ENCODE measurements at regions not wholly inside any gene's neighbourhood (a gene's known extent, or its start where the extent isn't known, plus 50 kb on each side); places are given as distances from the start of the nearest gene placed in this dataset.

DNA sequence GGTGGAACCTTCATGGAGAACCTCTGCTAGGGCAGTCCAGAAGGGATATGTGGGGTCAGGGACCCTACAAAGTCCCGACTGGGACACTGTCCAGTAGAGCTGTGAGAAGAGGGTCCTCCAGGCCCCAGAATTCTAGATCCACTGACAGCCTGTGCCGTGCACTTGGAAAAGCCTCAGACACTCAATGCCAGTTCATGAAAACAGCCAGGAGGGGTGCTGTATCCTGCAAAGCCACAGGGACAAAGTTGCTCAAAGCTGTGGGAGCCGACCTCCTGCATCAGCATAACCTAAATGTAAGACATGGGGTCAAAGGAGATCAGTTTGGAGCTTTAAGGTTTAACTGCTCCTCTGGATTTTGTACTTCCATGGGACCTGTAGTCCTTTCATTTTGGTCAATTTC is 448.8 kb upstream of the CADM2 start:
- no peak overlapping the region for H3K4me2 ChIP-seq (ENCODE audit: low read depth, low read length, poor library complexity, severe bottlenecking)
- H3K36me3 ChIP-seq (ENCODE audit: insufficient read depth, low read length), result no peaks in the 10 kb centered on the region
- no peaks in the 10 kb centered on the region for H3K27me3 ChIP-seq (ENCODE audit: insufficient read depth, low read length, poor library complexity, severe bottlenecking)

DNA sequence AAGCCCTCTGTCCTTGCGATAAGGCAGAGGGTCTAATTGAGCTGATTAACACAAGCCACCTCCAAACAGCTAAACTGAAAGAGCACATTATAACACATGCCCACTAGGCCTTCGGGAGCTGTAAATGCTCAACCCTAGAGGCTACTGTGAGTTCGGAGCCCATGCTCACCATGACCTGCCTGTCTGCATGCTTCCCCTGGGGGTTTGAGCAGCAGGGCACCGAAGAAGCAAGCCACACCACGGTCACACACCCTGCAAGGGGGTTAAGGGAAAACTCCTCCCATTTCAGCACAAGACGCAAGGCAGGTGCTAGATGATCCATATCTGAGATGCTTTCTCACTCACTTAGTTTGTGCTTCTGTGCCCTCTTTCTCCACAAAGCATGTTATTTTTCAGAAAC is 435.9 kb upstream of the CADM2 start:
- Histone ChIP-seq H3K4me2 (ENCODE audit: low read depth, low read length, poor library complexity, severe bottlenecking) (no peak overlapping the region), H2AFZ (ENCODE audit: low read length) (no peak overlapping the region), H3F3A (ENCODE audit: low read depth) (no peaks in the 10 kb centered on the region), H3K4me1 (ENCODE audit: insufficient read depth, low read length, poor library complexity, severe bottlenecking) (no peaks in the 10 kb centered on the region), H4K20me1 (ENCODE audit: insufficient read depth, low read length, poor library complexity, severe bottlenecking) (no peaks in the 10 kb centered on the region), H3K9me2 (replicated peaks; ENCODE audit: low read depth, low read length) (no peaks in the 10 kb centered on the region), H3K27me3 (ENCODE audit: insufficient read depth, low read length, poor library complexity, severe bottlenecking) (no peaks in the 10 kb centered on the region), H3K9me3 (ENCODE audit: insufficient read depth, low read depth, low read length) (no peaks in the 10 kb centered on the region; the same call in 1 of the 2 replicates), H3K4me3 (ENCODE audit: low read length, poor library complexity, severe bottlenecking) (no peak overlapping the region), H3K36me3 (ENCODE audit: insufficient read depth, low read length) (no peaks in the 10 kb centered on the region), H3K9ac (ENCODE audit: low read depth, low read length, poor library complexity, severe bottlenecking) (no peak overlapping the region), H3K79me2 (ENCODE audit: insufficient read depth, low read length) (no peaks in the 10 kb centered on the region)
- TF ChIP-seq EZH2phosphoT487 (IDR thresholded peaks at IDR 0.05; ENCODE audit: borderline replicate concordance), result no peak
- TF ChIP-seq, protein P1, sequence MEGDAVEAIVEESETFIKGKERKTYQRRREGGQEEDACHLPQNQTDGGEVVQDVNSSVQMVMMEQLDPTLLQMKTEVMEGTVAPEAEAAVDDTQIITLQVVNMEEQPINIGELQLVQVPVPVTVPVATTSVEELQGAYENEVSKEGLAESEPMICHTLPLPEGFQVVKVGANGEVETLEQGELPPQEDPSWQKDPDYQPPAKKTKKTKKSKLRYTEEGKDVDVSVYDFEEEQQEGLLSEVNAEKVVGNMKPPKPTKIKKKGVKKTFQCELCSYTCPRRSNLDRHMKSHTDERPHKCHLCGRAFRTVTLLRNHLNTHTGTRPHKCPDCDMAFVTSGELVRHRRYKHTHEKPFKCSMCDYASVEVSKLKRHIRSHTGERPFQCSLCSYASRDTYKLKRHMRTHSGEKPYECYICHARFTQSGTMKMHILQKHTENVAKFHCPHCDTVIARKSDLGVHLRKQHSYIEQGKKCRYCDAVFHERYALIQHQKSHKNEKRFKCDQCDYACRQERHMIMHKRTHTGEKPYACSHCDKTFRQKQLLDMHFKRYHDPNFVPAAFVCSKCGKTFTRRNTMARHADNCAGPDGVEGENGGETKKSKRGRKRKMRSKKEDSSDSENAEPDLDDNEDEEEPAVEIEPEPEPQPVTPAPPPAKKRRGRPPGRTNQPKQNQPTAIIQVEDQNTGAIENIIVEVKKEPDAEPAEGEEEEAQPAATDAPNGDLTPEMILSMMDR (conservative IDR thresholded peaks at IDR 0.05; ENCODE audit: low read length), result no peak

More for the DNA sequence above, 448.8 kb upstream of the CADM2 start:
- H3K4me1 ChIP-seq (ENCODE audit: insufficient read depth, low read length, poor library complexity, severe bottlenecking), result no peaks in the 10 kb centered on the region
- H3K9me2 ChIP-seq (replicated peaks; ENCODE audit: low read depth, low read length), result no peaks in the 10 kb centered on the region
- no peaks in the 10 kb centered on the region for H3F3A ChIP-seq (ENCODE audit: low read depth)
- no peaks in the 10 kb centered on the region for H3K9me3 ChIP-seq (ENCODE audit: insufficient read depth, low read depth, low read length)
- no peak overlapping the region for H3K9ac ChIP-seq (ENCODE audit: low read depth, low read length, poor library complexity, severe bottlenecking)
- H3K4me3 ChIP-seq (ENCODE audit: low read length, poor library complexity, severe bottlenecking), result no peak overlapping the region
- H4K20me1 ChIP-seq (ENCODE audit: insufficient read depth, low read length, poor library complexity, severe bottlenecking), result no peaks in the 10 kb centered on the region
- no peak overlapping the region for H2AFZ ChIP-seq (ENCODE audit: low read length)
- H3K79me2 ChIP-seq (ENCODE audit: insufficient read depth, low read length), result no peaks in the 10 kb centered on the region
- TF ChIP-seq EZH2phosphoT487 (IDR thresholded peaks at IDR 0.05; ENCODE audit: borderline replicate concordance), result no peak

DNA sequence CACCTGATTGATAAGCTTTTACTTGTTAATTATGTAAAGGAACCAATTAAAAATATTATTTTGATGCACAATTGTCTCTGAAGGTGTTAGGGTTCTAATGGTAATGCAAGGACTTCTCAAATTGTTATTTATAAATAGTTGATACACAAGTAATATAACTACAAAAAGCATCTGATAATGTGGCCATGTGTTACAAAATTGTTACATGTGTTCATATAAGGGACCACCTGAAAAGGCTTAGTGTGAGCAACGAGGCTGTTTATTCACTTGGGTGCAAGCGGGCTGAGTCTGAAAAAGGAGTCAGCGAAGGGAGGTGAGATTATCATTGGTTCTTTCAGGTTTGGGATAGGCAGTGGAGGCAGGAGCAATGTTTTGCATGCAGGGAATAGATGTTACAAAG is 421.9 kb upstream of the CADM2 start:
- no peaks in the 10 kb centered on the region for H3K4me1 ChIP-seq (ENCODE audit: insufficient read depth, low read length, poor library complexity, severe bottlenecking)
- H4K20me1 ChIP-seq (ENCODE audit: insufficient read depth, low read length, poor library complexity, severe bottlenecking), result no peaks in the 10 kb centered on the region
- no peaks in the 10 kb centered on the region for H3K9me3 ChIP-seq (ENCODE audit: insufficient read depth, low read depth, low read length)
- H3K4me2 ChIP-seq (ENCODE audit: low read depth, low read length, poor library complexity, severe bottlenecking), result no peak overlapping the region
- no peaks in the 10 kb centered on the region for H3K79me2 ChIP-seq (ENCODE audit: insufficient read depth, low read length)
- no peaks in the 10 kb centered on the region for H3K36me3 ChIP-seq (ENCODE audit: insufficient read depth, low read length)
- H3K9ac ChIP-seq (ENCODE audit: low read depth, low read length, poor library complexity, severe bottlenecking), result no peak overlapping the region
- no peaks in the 10 kb centered on the region for H3K27me3 ChIP-seq (ENCODE audit: insufficient read depth, low read length, poor library complexity, severe bottlenecking)
- H3K4me3 ChIP-seq (ENCODE audit: low read length, poor library complexity, severe bottlenecking), result no peak overlapping the region
- no peak overlapping the region for H2AFZ ChIP-seq (ENCODE audit: low read length)
- no peaks in the 10 kb centered on the region for H3K9me2 ChIP-seq (replicated peaks; ENCODE audit: low read depth, low read length)
- TF ChIP-seq, protein P1 (conservative IDR thresholded peaks at IDR 0.05; ENCODE audit: low read length), result no peak
- TF ChIP-seq EZH2phosphoT487 (IDR thresholded peaks at IDR 0.05; ENCODE audit: borderline replicate concordance), result no peak
- H3F3A ChIP-seq (ENCODE audit: low read depth), result no peaks in the 10 kb centered on the region

DNA sequence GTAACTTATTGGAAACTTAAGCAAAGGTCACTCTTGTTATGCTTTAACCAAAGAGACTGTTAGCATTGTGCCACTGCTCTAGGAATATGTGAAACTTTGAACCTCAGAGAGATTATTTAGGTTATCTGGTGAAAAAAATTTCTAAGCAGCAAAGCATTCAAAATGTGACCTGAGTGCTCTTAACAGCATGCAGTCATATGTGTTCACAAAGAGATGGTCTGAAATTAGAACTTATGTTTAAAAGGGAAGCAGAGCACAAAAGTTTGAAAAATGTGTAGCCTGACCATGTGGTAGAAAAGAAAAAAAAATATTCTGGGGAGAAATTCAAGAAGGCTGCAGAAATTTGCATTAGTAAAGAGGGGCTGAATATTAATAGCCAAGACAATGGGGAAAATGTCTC is 420.2 kb upstream of the CADM2 start:
- Histone ChIP-seq H3K9ac (ENCODE audit: low read depth, low read length, poor library complexity, severe bottlenecking) (no peak overlapping the region), H4K20me1 (ENCODE audit: insufficient read depth, low read length, poor library complexity, severe bottlenecking) (no peaks in the 10 kb centered on the region), H3K4me3 (ENCODE audit: low read length, poor library complexity, severe bottlenecking) (no peak overlapping the region)

More for the DNA sequence above, 420.2 kb upstream of the CADM2 start:
- TF ChIP-seq EZH2phosphoT487 (IDR thresholded peaks at IDR 0.05; ENCODE audit: borderline replicate concordance), result no peak
- TF ChIP-seq, protein P1 (conservative IDR thresholded peaks at IDR 0.05; ENCODE audit: low read length), result no peak
- Histone ChIP-seq H3K9me2 (replicated peaks; ENCODE audit: low read depth, low read length) (no peaks in the 10 kb centered on the region), H3K79me2 (ENCODE audit: insufficient read depth, low read length) (no peaks in the 10 kb centered on the region), H3K4me2 (ENCODE audit: low read depth, low read length, poor library complexity, severe bottlenecking) (no peak overlapping the region), H3K36me3 (ENCODE audit: insufficient read depth, low read length) (no peaks in the 10 kb centered on the region), H2AFZ (ENCODE audit: low read length) (no peak overlapping the region), H3F3A (ENCODE audit: low read depth) (no peaks in the 10 kb centered on the region), H3K27me3 (ENCODE audit: insufficient read depth, low read length, poor library complexity, severe bottlenecking) (no peaks in the 10 kb centered on the region), H3K9me3 (ENCODE audit: insufficient read depth, low read depth, low read length) (no peaks in the 10 kb centered on the region), H3K4me1 (ENCODE audit: insufficient read depth, low read length, poor library complexity, severe bottlenecking) (no peaks in the 10 kb centered on the region)
